ENCODE measurements at regions not wholly inside any gene's neighbourhood (a gene's known extent, or its start where the extent isn't known, plus 50 kb on each side); places are given as distances from the start of the nearest gene placed in this dataset.

DNA sequence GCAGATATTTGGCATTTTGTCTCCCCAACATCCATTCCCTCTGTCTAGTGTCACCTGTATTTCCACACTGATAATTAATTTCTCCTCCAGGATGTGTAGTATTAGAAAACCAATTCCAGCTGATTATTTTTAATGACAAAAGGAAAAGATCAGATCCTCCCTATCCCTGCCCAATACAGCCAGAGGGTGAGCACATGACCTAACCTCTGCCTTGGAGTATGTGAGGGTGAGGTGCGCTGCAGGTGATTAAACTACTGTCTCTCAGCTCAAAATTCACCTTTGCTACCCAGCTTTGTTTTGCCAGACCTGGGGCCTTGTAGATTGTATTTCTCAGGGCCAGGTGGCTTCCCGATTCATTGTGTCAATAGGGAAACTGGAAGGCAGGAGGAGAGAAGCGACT, 402.1 kb downstream of the PRELID2 start:
- TF ChIP-seq POLR2A (IDR thresholded peaks at IDR 0.05), result no peak
- TF ChIP-seq, protein P1, sequence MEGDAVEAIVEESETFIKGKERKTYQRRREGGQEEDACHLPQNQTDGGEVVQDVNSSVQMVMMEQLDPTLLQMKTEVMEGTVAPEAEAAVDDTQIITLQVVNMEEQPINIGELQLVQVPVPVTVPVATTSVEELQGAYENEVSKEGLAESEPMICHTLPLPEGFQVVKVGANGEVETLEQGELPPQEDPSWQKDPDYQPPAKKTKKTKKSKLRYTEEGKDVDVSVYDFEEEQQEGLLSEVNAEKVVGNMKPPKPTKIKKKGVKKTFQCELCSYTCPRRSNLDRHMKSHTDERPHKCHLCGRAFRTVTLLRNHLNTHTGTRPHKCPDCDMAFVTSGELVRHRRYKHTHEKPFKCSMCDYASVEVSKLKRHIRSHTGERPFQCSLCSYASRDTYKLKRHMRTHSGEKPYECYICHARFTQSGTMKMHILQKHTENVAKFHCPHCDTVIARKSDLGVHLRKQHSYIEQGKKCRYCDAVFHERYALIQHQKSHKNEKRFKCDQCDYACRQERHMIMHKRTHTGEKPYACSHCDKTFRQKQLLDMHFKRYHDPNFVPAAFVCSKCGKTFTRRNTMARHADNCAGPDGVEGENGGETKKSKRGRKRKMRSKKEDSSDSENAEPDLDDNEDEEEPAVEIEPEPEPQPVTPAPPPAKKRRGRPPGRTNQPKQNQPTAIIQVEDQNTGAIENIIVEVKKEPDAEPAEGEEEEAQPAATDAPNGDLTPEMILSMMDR (IDR thresholded peaks at IDR 0.05), result no peak
